ENCODE measurements at regions not wholly inside any gene's neighbourhood (a gene's known extent, or its start where the extent isn't known, plus 50 kb on each side); places are given as distances from the start of the nearest gene placed in this dataset.

DNA sequence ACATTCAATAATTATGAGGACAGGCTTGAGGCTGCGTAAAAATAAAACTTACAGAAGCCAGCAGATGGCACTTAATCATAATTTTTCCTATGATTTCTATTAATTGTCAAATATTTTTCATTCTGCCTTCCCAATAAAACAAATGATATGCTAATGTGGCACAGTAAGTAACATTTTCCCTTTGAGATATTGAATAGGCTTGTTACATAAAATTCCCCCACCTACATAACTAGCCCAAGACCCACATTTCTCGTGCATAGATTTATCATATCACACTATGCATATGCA is 55.4 kb upstream of the PTGFRN start:
- Mint-ChIP-seq H3K9me3 (ENCODE audit: insufficient read depth) (no peaks in the 10 kb centered on the region), H3K27me3 (peaks cover 8% of the 10 kb centered on the region), H3K4me3 (no peak overlapping the region), H3K27ac (no peak overlapping the region), H3K4me1 (no peaks in the 10 kb centered on the region)
- no peak for ATAC-seq (ENCODE audit: low read depth)
- intact Hi-C loops (cut with micrococcal nuclease) = no loop called here
- no peak overlapping the region for H3K4me2 ChIP-seq (replicated peaks; ENCODE audit: low read depth, low read length, poor library complexity, severe bottlenecking)
- no peak for TF ChIP-seq EZH2 (IDR thresholded peaks at IDR 0.05; ENCODE audit: borderline replicate concordance, insufficient read depth, low read depth, low read length, poor library complexity, severe bottlenecking)
- TF ChIP-seq, protein P1, sequence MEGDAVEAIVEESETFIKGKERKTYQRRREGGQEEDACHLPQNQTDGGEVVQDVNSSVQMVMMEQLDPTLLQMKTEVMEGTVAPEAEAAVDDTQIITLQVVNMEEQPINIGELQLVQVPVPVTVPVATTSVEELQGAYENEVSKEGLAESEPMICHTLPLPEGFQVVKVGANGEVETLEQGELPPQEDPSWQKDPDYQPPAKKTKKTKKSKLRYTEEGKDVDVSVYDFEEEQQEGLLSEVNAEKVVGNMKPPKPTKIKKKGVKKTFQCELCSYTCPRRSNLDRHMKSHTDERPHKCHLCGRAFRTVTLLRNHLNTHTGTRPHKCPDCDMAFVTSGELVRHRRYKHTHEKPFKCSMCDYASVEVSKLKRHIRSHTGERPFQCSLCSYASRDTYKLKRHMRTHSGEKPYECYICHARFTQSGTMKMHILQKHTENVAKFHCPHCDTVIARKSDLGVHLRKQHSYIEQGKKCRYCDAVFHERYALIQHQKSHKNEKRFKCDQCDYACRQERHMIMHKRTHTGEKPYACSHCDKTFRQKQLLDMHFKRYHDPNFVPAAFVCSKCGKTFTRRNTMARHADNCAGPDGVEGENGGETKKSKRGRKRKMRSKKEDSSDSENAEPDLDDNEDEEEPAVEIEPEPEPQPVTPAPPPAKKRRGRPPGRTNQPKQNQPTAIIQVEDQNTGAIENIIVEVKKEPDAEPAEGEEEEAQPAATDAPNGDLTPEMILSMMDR (IDR thresholded peaks at IDR 0.05) = no peak
- no peaks in the 10 kb centered on the region for H3K79me2 ChIP-seq (ENCODE audit: control insufficient read depth, insufficient read depth, low read length)
- 43% methylated on average over 1 of the region's 2 CpGs for WGBS (ENCODE audit: insufficient coverage)
- DNase-seq = no peak
- no peak overlapping the region for H3K4me3 ChIP-seq (ENCODE audit: control extremely low read depth in 1 of 5, extremely low read depth in 1 of 5, insufficient read depth in 1 of 5, low read depth in 2 of 5, low read length in 4 of 5)
- H3K9ac ChIP-seq (ENCODE audit: low read length) = no peak overlapping the region
- H4K20me1 ChIP-seq (ENCODE audit: control insufficient read depth, insufficient read depth, low read length, poor library complexity, severe bottlenecking) = no peaks in the 10 kb centered on the region
- H3K9me3 ChIP-seq (ENCODE audit: control extremely low read depth in 1 of 3, control insufficient read depth in 2 of 3, insufficient read depth in 1 of 3, low read length in 2 of 3) = no peaks in the 10 kb centered on the region
- no peak overlapping the region for H2AFZ ChIP-seq (ENCODE audit: insufficient read depth, low read depth, low read length, poor library complexity, severe bottlenecking)
- POLR2A ChIA-PET = no interaction called here
- no peaks in the 10 kb centered on the region for H3K27me3 ChIP-seq (replicated peaks in 1 of 4; ENCODE audit: control extremely low read depth in 1 of 4, control insufficient read depth in 3 of 4, insufficient read depth in 4 of 4, low read length in 3 of 4)
- H3K36me3 ChIP-seq (replicated peaks in 1 of 2; ENCODE audit: control extremely low read depth in 1 of 2, control insufficient read depth in 1 of 2, extremely low read depth in 1 of 2, insufficient read depth in 2 of 2, low read length in 1 of 2) = no peaks in the 10 kb centered on the region
- H3K27ac ChIP-seq (ENCODE audit: low read length in 2 of 2) = no peak overlapping the region
- H3K4me1 ChIP-seq (ENCODE audit: control insufficient read depth in 2 of 2, insufficient read depth in 2 of 2, low read length in 2 of 2) = no peaks in the 10 kb centered on the region
- CTCF ChIA-PET = no interaction called here

DNA sequence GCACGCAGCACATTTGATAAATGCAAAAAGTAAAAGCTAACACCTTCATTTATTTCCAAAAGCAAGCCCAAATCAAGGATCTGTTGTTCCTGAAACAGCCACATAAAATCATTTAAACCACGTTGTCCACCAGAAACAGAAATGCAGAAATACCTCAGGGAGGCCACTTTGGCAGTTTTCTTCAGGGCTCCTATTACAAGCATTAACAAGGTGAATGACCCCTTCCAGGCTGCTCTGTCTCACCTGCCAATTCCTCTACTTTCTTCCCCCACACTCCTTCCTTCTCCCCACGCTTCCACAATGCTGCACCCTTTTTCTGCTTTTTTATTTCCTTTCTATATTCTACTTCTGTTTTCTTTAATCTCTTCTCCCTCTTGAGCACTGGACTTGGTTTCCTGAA is 55.0 kb upstream of the PTGFRN start:
- H3K27ac ChIP-seq (ENCODE audit: low read length in 2 of 2) = no peak overlapping the region
- H3K4me2 ChIP-seq (replicated peaks; ENCODE audit: low read depth, low read length, poor library complexity, severe bottlenecking) = no peak overlapping the region
- H3K9ac ChIP-seq (ENCODE audit: low read length) = no peak overlapping the region
- H3K4me1 Mint-ChIP-seq = no peaks in the 10 kb centered on the region
- H3K79me2 ChIP-seq (ENCODE audit: control insufficient read depth, insufficient read depth, low read length) = no peaks in the 10 kb centered on the region
- no peaks in the 10 kb centered on the region for H3K27me3 ChIP-seq (replicated peaks in 1 of 4; ENCODE audit: control extremely low read depth in 1 of 4, control insufficient read depth in 3 of 4, insufficient read depth in 4 of 4, low read length in 3 of 4)
- no peak overlapping the region for H2AFZ ChIP-seq (ENCODE audit: insufficient read depth, low read depth, low read length, poor library complexity, severe bottlenecking)
- TF ChIP-seq EZH2 (IDR thresholded peaks at IDR 0.05; ENCODE audit: borderline replicate concordance, insufficient read depth, low read depth, low read length, poor library complexity, severe bottlenecking) = no peak
- TF ChIP-seq, protein P1 (IDR thresholded peaks at IDR 0.05) = no peak
- no peaks in the 10 kb centered on the region for H3K4me1 ChIP-seq (ENCODE audit: control insufficient read depth in 2 of 2, insufficient read depth in 2 of 2, low read length in 2 of 2)
- H3K9me3 Mint-ChIP-seq (ENCODE audit: insufficient read depth) = no peaks in the 10 kb centered on the region
- H3K4me3 Mint-ChIP-seq = no peak overlapping the region
- CTCF ChIA-PET = no interaction called here
- H3K27me3 Mint-ChIP-seq = peaks cover 7% of the 10 kb centered on the region
- DNase-seq = no peak
- POLR2A ChIA-PET = no interaction called here
- H3K4me3 ChIP-seq (ENCODE audit: control extremely low read depth in 1 of 5, extremely low read depth in 1 of 5, insufficient read depth in 1 of 5, low read depth in 2 of 5, low read length in 4 of 5) = no peak overlapping the region
- H3K9me3 ChIP-seq (ENCODE audit: control extremely low read depth in 1 of 3, control insufficient read depth in 2 of 3, insufficient read depth in 1 of 3, low read length in 2 of 3) = no peaks in the 10 kb centered on the region
- 30% methylated on average over 3 of the region's 3 CpGs for WGBS (ENCODE audit: insufficient coverage)
- no peaks in the 10 kb centered on the region for H4K20me1 ChIP-seq (ENCODE audit: control insufficient read depth, insufficient read depth, low read length, poor library complexity, severe bottlenecking)
- intact Hi-C loops (cut with micrococcal nuclease) = no loop called here
- no peak overlapping the region for H3K27ac Mint-ChIP-seq
- no peaks in the 10 kb centered on the region for H3K36me3 ChIP-seq (replicated peaks in 1 of 2; ENCODE audit: control extremely low read depth in 1 of 2, control insufficient read depth in 1 of 2, extremely low read depth in 1 of 2, insufficient read depth in 2 of 2, low read length in 1 of 2)
- no peak for ATAC-seq (ENCODE audit: low read depth)
